ACC112 (cell line): ENCODE measurements at regions not wholly inside any gene's neighbourhood (a gene's known extent, or its start where the extent isn't known, plus 50 kb on each side); places are given as distances from the start of the nearest gene placed in this dataset.

Experiments
- H2AFZ ChIP-seq: fragments of 200-600 bp; sonication (generic); one replicate; pipeline ENCODE4 v1.6.0; 2017; ENCODE audit warnings: antibody characterized with exemption, low read length; ENCODE audit not compliant: unreplicated experiment
- H3K27ac ChIP-seq: fragments of 200-600 bp; sonication (generic); 2 replicates; pipeline ENCODE4 v1.5.1; 2014; ENCODE audit warnings: low read depth, mild to moderate bottlenecking, antibody characterized with exemption, low read length, moderate library complexity
- H3K27me3 ChIP-seq: fragments of 200-600 bp; sonication (generic); 2 replicates; pipeline ENCODE4 v1.6.1; 2014; ENCODE audit warnings: mild to moderate bottlenecking, antibody characterized with exemption, low read length, moderate library complexity, mixed read lengths; ENCODE audit not compliant: insufficient read depth
- H3K36me3 ChIP-seq: fragments of 200-600 bp; sonication (generic); 2 replicates; pipeline ENCODE4 v1.6.1; 2016; ENCODE audit warnings: mild to moderate bottlenecking, antibody characterized with exemption, low read length, moderate library complexity, mixed read lengths; ENCODE audit not compliant: insufficient read depth
- H3K4me1 ChIP-seq: fragments of 200-600 bp; sonication (generic); one replicate; pipeline ENCODE4 v1.6.1; 2016; ENCODE audit warnings: low read length, mixed read lengths; ENCODE audit not compliant: insufficient read depth, unreplicated experiment, control insufficient read depth
- H3K4me3 ChIP-seq: fragments of 200-600 bp; sonication (generic); 2 replicates; pipeline ENCODE4 v1.5.1; 2014; ENCODE audit warnings: mild to moderate bottlenecking, low read depth, low read length
- H3K79me2 ChIP-seq: fragments of 200-600 bp; sonication (generic); one replicate; pipeline ENCODE4 v1.6.0; 2016; ENCODE audit warnings: low read length; ENCODE audit not compliant: control insufficient read depth, unreplicated experiment, insufficient read depth

DNA sequence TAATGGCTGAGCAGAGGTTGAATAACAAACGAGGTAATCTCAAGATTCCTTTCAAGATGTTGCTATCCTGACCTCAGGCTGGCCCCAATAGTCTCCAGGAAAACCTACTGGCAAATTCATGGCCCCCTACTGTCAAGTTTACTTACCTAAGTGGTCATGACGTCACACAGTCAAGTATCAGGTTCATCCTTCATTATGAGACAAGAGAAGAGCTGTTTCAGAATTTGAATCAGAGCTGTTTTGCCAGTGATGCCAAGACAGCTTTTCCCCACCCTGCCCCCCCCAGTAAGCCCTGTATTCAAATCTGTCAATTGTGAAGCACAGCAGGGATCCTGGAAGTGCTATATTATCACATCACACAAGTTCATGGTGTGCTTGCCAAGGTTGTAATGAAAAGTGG is 509.6 kb downstream of the NOVA1 start:
- Histone ChIP-seq H3K4me3 (no peak overlapping the region), H3K4me1 (no peaks in the 10 kb centered on the region), H3K36me3 (no peaks in the 10 kb centered on the region), H3K27me3 (no peaks in the 10 kb centered on the region), H3K27ac (no peak overlapping the region), H3K79me2 (no peaks in the 10 kb centered on the region), H2AFZ (no peak overlapping the region)

DNA sequence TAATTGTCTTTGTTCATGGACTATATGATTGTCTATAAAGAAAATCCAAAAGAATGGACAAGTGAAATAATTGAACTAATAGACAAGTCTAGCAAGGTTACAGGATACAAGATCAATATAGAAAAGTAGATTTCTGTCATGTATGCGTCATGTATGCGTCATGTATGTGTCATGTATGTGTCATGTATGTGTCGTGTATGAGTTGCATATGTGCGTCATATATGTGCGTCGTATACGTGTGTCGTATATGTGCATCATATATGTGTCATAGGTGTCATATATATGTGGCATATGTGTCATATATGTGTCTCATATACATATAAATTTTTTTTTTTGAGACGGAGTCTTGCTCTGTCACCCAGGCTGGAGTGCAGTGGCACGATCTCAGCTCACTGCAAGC is 516.8 kb downstream of the NOVA1 start:
- no peaks in the 10 kb centered on the region for H3K4me1 ChIP-seq
- H3K4me3 ChIP-seq: no peak overlapping the region
- H2AFZ ChIP-seq: no peak overlapping the region
- H3K36me3 ChIP-seq: no peaks in the 10 kb centered on the region
- no peaks in the 10 kb centered on the region for H3K79me2 ChIP-seq
- no peaks in the 10 kb centered on the region for H3K27me3 ChIP-seq
- H3K27ac ChIP-seq: no peak overlapping the region

DNA sequence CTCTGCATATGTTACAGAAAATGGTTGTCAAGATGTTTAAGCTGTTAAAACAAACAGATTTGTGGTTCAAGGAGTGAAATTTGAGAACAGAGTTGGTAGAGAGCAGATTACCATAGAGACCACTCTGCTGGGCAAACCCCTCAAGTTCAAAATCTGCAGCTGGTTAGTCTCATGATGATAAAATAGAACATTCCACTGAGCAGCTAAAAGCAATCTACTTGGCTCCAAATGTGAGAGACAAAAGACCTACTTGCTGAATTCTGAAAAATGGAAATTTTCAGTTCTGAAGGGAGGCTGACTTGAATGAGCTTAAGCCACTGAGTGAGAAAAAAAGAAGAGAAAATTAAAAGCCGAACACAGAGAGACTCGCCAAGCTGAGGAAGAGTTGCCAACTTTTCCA is 519.3 kb downstream of the NOVA1 start:
- no peaks in the 10 kb centered on the region for H3K36me3 ChIP-seq
- H3K27ac ChIP-seq: no peak overlapping the region
- H3K79me2 ChIP-seq: no peaks in the 10 kb centered on the region
- no peak overlapping the region for H3K4me3 ChIP-seq
- H3K27me3 ChIP-seq: no peaks in the 10 kb centered on the region
- no peaks in the 10 kb centered on the region for H3K4me1 ChIP-seq
- H2AFZ ChIP-seq: no peak overlapping the region

DNA sequence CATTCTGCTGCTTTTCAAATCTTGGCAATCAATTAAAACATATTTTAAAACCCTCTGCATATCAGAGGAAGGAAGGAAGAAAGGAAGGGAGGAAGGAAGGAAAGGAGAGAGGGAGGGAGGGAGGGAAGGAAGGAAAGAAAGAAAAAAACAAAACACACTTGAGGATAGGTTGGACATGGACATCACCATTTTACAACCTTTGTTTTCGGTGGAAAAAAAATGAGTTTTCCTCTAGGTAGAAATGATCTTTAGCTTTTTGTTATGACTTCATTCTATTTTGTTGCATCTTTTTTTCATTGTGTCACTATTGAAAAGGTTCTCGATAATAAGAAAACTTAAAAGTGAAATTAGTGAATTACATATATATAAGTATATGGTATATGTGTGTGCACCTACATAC is 522.9 kb downstream of the NOVA1 start:
- Histone ChIP-seq H3K27ac (no peak overlapping the region), H3K4me3 (no peak overlapping the region), H3K27me3 (no peaks in the 10 kb centered on the region), H2AFZ (no peak overlapping the region), H3K4me1 (no peaks in the 10 kb centered on the region), H3K79me2 (no peaks in the 10 kb centered on the region), H3K36me3 (no peaks in the 10 kb centered on the region)

DNA sequence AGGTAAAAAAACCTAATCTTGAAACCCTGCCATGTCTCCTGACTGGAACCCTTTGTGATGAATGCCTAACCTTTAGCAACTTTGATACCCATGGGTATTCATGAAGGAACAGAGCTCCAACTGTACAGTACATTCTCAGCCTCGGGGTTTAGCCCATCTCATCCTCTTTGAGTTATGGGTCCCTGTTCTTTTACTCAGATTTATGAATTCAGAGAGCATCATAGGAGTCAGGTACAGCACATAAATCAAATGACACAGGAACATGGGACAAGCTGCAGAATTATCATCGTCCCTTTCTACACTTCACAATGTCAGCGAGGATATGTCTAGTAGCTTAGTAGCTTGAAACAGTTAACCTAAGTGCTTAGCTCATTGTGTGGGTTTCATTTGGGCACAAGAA is 527.4 kb downstream of the NOVA1 start:
- H3K36me3 ChIP-seq: no peaks in the 10 kb centered on the region
- no peak overlapping the region for H3K4me3 ChIP-seq

DNA sequence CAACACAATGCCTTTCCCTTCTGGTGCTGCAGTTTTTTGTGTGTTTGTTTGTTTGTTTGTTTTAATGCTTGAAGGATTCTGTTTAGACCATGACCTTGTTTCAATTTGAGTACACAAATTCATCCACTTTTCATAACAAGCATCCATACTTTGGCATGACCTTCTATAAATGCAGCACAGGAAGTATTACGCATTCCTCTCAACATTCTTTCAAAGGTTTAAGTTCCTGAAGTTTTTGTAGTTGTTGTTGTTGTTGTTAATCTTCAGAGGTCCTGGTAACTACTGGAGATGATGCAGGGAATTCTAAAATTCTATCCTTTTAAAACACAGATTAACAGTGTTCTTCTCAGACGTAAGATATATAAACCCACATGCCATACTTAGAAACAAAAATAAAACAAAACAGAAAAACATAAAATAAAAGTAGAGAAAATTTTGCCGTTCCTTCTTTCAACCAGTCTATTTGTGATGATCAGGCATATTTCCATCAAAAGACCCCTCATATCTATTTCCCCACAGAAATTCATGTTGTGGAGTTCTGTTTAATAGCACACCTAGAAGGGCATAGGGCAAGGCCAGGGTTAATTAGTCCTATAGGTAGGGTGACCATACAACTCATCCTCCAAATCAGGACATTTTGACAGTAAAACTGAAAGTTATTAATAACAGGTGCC is 529.9 kb downstream of the NOVA1 start:
- H3K79me2 ChIP-seq: no peaks in the 10 kb centered on the region
- no peaks in the 10 kb centered on the region for H3K4me1 ChIP-seq
- no peak overlapping the region for H3K27ac ChIP-seq
- no peaks in the 10 kb centered on the region for H3K36me3 ChIP-seq
- no peaks in the 10 kb centered on the region for H3K27me3 ChIP-seq
- no peak overlapping the region for H2AFZ ChIP-seq
- H3K4me3 ChIP-seq: no peak overlapping the region

More for the DNA sequence above, 527.4 kb downstream of the NOVA1 start:
- Histone ChIP-seq H3K27me3 (no peaks in the 10 kb centered on the region), H3K27ac (no peak overlapping the region), H2AFZ (no peak overlapping the region), H3K4me1 (no peaks in the 10 kb centered on the region), H3K79me2 (no peaks in the 10 kb centered on the region)

DNA sequence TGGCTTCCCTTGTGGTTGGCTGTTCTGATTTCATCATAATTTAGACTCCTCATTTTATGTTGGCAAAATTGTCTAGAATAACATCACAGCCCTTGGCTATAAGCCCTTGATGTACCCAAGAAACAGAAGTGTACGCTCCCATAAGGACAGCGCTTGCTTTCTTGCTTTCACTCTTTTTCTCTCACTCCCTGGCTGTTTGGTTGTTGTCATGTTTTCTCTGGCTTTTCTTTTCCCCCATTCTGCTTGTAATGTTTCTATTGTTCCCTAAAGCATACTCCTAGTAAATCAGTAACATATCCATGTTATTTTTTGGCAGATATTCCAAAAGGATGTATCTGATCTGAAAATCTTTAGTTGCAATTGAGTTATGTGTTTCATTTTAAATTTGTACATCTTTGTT is 530.5 kb downstream of the NOVA1 start:
- Histone ChIP-seq H3K4me1 (no peaks in the 10 kb centered on the region), H3K4me3 (no peak overlapping the region), H3K79me2 (no peaks in the 10 kb centered on the region), H2AFZ (no peak overlapping the region), H3K27me3 (no peaks in the 10 kb centered on the region), H3K27ac (no peak overlapping the region), H3K36me3 (no peaks in the 10 kb centered on the region)

DNA sequence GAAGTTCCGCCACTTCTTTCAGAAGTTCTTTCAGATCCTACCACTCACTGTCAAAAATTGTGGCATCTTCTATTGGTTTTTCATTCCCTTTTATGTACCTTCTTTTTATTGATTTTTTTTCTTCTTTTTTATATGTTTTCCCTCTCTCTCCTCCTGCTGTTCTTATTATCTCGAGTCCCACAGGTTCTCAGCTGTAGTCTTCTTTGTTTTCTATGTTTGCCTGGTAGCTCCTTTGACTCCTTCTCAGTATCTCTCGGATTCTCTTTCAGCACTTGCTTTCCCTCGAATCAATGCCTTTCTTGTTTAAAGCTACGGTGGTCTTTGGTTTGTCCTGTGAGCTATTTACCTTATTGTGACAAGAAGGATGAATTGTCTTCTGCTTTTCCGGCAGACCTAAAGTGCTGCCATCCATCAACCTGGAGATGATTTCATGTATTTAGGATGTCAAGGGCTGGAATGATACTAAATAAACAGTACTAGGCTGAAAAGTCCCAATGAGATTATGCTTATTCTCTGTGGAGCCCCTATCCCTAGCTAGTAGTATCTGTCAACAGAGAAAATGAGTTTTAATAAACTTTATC is 541.7 kb downstream of the NOVA1 start:
- no peaks in the 10 kb centered on the region for H3K79me2 ChIP-seq

DNA sequence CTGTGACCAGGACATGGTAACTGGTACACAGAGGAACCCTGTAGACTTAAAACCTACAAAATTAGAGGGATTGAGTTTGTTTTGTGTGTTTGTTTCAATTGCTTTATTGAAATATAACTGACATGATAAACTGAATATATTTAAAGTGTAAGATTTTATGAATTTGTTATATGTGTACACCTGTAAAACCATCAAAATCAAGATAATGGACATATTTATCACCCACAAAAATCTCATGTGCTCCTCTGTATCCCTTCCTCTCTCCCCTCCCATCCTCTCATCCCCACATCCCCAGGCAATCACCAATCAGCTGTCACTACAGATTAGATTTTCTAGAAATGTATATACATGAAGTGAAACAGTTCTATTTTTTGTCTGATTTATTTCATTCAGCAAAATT is 565.5 kb downstream of the NOVA1 start:
- Histone ChIP-seq H3K27me3 (no peaks in the 10 kb centered on the region), H2AFZ (no peak overlapping the region), H3K79me2 (no peaks in the 10 kb centered on the region), H3K27ac (no peak overlapping the region), H3K36me3 (no peaks in the 10 kb centered on the region), H3K4me1 (no peaks in the 10 kb centered on the region), H3K4me3 (no peak overlapping the region)

More for the DNA sequence above, 541.7 kb downstream of the NOVA1 start:
- no peaks in the 10 kb centered on the region for H3K4me1 ChIP-seq
- H3K27me3 ChIP-seq: no peaks in the 10 kb centered on the region
- no peak overlapping the region for H3K27ac ChIP-seq
- no peak overlapping the region for H2AFZ ChIP-seq
- H3K36me3 ChIP-seq: no peaks in the 10 kb centered on the region
- no peak overlapping the region for H3K4me3 ChIP-seq

DNA sequence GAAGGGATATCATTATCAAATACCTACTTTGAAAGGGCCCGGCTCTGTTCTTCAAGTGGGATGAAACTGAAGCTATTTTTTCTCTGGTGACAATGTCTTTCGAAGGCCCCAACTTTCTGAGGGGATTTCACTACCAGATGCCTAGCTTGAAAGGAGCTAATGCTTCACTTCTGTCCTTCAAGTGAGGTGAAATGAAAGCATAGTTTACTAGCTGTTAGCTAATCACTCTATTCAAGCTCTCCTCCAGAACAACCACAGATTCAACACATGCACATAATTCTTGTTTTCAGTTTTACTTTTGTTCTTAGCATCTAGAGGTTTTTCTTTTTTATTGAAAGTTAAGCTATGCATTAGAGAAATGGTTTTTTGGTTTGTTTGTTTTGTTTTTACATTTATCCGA is 571.4 kb downstream of the NOVA1 start:
- Histone ChIP-seq H3K36me3 (no peaks in the 10 kb centered on the region), H3K79me2 (no peaks in the 10 kb centered on the region), H2AFZ (no peak overlapping the region), H3K4me3 (no peak overlapping the region), H3K27ac (no peak overlapping the region), H3K27me3 (no peaks in the 10 kb centered on the region), H3K4me1 (no peaks in the 10 kb centered on the region)

DNA sequence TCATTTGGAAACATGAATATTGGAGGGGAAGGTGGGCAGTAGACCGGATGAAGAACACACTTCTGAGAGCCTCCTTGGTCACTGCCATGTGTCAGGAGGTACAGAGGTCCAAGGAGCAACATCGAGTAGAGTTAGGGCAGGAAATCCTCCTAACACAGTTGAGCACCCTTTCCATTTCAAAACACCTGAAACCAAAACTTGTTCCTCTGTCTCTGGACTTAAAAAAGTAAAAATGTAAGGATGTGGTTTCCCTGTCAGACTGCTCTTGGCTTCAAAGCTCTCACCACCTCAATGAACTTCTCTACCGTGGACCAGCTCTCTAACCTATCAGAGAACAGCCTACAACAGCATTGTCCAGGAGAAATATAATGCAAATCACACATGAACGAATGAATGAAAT is 573.9 kb downstream of the NOVA1 start:
- Histone ChIP-seq H2AFZ (no peak overlapping the region), H3K36me3 (no peaks in the 10 kb centered on the region), H3K27ac (no peak overlapping the region), H3K4me3 (no peak overlapping the region), H3K79me2 (no peaks in the 10 kb centered on the region), H3K4me1 (no peaks in the 10 kb centered on the region), H3K27me3 (no peaks in the 10 kb centered on the region)
